Thyroid gland (tissue), 4 donors: ENCODE measurements at regions not wholly inside any gene's neighbourhood (a gene's known extent, or its start where the extent isn't known, plus 50 kb on each side); places are given as distances from the start of the nearest gene placed in this dataset.

Experiments
- DNase-seq, 2 donors: peaks; one replicate each; pipeline ENCODE4 v3.0.0-alpha.2; 2019
- H3K27ac ChIP-seq, 3 donors: fragments of 200-600 bp; sonication (generic); 1 replicate in 2 of 3; 2 replicates in 1 of 3; pipeline ENCODE4 v1.5.1; 2016 to 2019; ENCODE audit warnings: mild to moderate bottlenecking in 1 of 3, moderate library complexity in 1 of 3
- H3K27me3 ChIP-seq: fragments of 200-600 bp; sonication (generic); one replicate; pipeline ENCODE4 v1.5.1; 2019
- H3K36me3 ChIP-seq, 2 donors: fragments of 200-600 bp; sonication (generic); one replicate each; pipeline ENCODE4 v1.5.1; 2016 to 2019
- H3K4me1 ChIP-seq, 2 donors: fragments of 200-600 bp; sonication (generic); one replicate each; pipeline ENCODE4 v1.5.1; 2017 to 2019
- H3K4me3 ChIP-seq, 3 donors: fragments of 200-600 bp; sonication (generic); replicated peaks in 1 of 3; 1 replicate in 2 of 3; 2 replicates in 1 of 3; pipeline ENCODE4 v1.5.1; 2016; ENCODE audit warnings: mild to moderate bottlenecking in 1 of 3
- H3K9me3 ChIP-seq: fragments of 200-600 bp; sonication (generic); one replicate; pipeline ENCODE4 v1.5.1; 2017
- POLR2A ChIP-seq, 2 donors: fragments of 450-650 bp; IDR thresholded peaks; one replicate each; pipeline ENCODE4 v1.6.1; 2017; ENCODE audit warnings: antibody characterized with exemption in 2 of 2, mild to moderate bottlenecking in 2 of 2, moderate library complexity in 1 of 2
- WGBS, 2 donors: methylation state at CpG; one replicate each; pipeline ENCODE4 v1.1.5; 2017; 5-methylcytosine and 5-hydroxymethylcytosine counted together
- intact Hi-C: fragments of 100-400 bp; cut with DNase I; formaldehyde crosslinking; loops from one replicate; pipeline ENCODE4 v1.15.1; 2023
- TF ChIP-seq, protein P1 (sequence below), 6 experiments: fragments of 200-600 bp in 3 of 6; fragments of 450-650 bp in 3 of 6; sonication (generic) in 3 of 6; IDR thresholded peaks; one replicate each; pipeline ENCODE4 v1.5.1; 2016 to 2019; ENCODE audit warnings: antibody characterized with exemption in 6 of 6, mild to moderate bottlenecking in 2 of 6, inconsistent platforms in 1 of 6, moderate library complexity in 1 of 6

GRCh38 chr21:18058731-18059398, 185.8 kb upstream of the CHODL start:
- no peaks in the 10 kb centered on the region for H3K27me3 ChIP-seq
- H3K4me1 ChIP-seq: no peaks in the 10 kb centered on the region
- intact Hi-C loops: no loop called here
- no peaks in the 10 kb centered on the region for H3K36me3 ChIP-seq
- DNase-seq: no peak
- no peak overlapping the region for H3K4me3 ChIP-seq
- 85 to 92% methylated on average over 3 of the region's 3 CpGs for WGBS, 2 donors
- H3K27ac ChIP-seq: no peak overlapping the region
- H3K9me3 ChIP-seq: no peaks in the 10 kb centered on the region
- no peak for TF ChIP-seq POLR2A (IDR thresholded peaks at IDR 0.05)
- TF ChIP-seq, protein P1, sequence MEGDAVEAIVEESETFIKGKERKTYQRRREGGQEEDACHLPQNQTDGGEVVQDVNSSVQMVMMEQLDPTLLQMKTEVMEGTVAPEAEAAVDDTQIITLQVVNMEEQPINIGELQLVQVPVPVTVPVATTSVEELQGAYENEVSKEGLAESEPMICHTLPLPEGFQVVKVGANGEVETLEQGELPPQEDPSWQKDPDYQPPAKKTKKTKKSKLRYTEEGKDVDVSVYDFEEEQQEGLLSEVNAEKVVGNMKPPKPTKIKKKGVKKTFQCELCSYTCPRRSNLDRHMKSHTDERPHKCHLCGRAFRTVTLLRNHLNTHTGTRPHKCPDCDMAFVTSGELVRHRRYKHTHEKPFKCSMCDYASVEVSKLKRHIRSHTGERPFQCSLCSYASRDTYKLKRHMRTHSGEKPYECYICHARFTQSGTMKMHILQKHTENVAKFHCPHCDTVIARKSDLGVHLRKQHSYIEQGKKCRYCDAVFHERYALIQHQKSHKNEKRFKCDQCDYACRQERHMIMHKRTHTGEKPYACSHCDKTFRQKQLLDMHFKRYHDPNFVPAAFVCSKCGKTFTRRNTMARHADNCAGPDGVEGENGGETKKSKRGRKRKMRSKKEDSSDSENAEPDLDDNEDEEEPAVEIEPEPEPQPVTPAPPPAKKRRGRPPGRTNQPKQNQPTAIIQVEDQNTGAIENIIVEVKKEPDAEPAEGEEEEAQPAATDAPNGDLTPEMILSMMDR (IDR thresholded peaks at IDR 0.05): no peak

GRCh38 chr21:18053151-18053550, 191.5 kb upstream of the CHODL start:
- H3K36me3 ChIP-seq: no peaks in the 10 kb centered on the region
- 79 to 81% methylated on average over 1 of the region's 1 CpG for WGBS, 2 donors
- H3K4me3 ChIP-seq: no peak overlapping the region
- no peaks in the 10 kb centered on the region for H3K27me3 ChIP-seq
- no peak overlapping the region for H3K27ac ChIP-seq
- no peak for DNase-seq
- H3K9me3 ChIP-seq: no peaks in the 10 kb centered on the region
- no peaks in the 10 kb centered on the region for H3K4me1 ChIP-seq
- TF ChIP-seq POLR2A (IDR thresholded peaks at IDR 0.05): no peak
- TF ChIP-seq, protein P1 (IDR thresholded peaks at IDR 0.05): no peak
- intact Hi-C loops: no loop called here

DNA sequence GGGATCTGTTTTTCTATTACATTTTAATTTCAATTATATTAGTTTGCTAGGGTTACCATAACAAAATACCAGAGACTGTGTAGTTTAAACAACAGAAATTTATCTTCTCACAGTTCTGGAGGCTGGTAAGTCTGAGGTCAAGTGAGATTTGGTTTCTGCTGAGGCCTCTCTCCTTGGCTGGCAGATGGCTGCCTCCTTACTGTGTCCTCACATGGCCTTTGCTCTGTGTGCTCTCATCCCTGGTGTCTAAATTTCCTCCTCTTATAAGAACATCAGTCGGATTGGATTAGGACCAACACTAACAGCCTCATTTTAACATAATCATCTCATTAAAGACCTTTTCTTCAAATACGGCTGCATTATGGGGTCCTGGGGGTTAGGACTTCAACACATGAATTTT, 195.2 kb upstream of the CHODL start:
- intact Hi-C loops: no loop called here
- TF ChIP-seq POLR2A (IDR thresholded peaks at IDR 0.05): no peak
- TF ChIP-seq, protein P1 (IDR thresholded peaks at IDR 0.05): no peak
- no peak for DNase-seq
- Histone ChIP-seq H3K4me1 (no peaks in the 10 kb centered on the region), H3K36me3 (no peaks in the 10 kb centered on the region), H3K9me3 (no peaks in the 10 kb centered on the region), H3K4me3 (no peak overlapping the region), H3K27ac (no peak overlapping the region), H3K27me3 (no peaks in the 10 kb centered on the region)
- WGBS, 2 donors: 73 to 79% methylated on average over 2 of the region's 2 CpGs

GRCh38 chr21:18041012-18041411, 203.6 kb upstream of the CHODL start:
- intact Hi-C loops: no loop called here
- no peaks in the 10 kb centered on the region for H3K4me1 ChIP-seq
- no peaks in the 10 kb centered on the region for H3K36me3 ChIP-seq
- H3K9me3 ChIP-seq: no peaks in the 10 kb centered on the region
- no peak overlapping the region for H3K4me3 ChIP-seq
- H3K27me3 ChIP-seq: no peaks in the 10 kb centered on the region
- TF ChIP-seq, protein P1 (IDR thresholded peaks at IDR 0.05): peak in 1 of 6 experiments; percentile 18
- no peak for TF ChIP-seq POLR2A (IDR thresholded peaks at IDR 0.05)
- no peak for DNase-seq
- H3K27ac ChIP-seq: no peak overlapping the region
- 14 to 17% methylated on average over 3 of the region's 3 CpGs for WGBS, 2 donors

GRCh38 chr21:18030248-18030647, 211.1 kb upstream of the C21orf91 start:
- intact Hi-C loops: no loop called here
- Histone ChIP-seq H3K27me3 (no peaks in the 10 kb centered on the region), H3K4me3 (no peak overlapping the region), H3K9me3 (no peaks in the 10 kb centered on the region), H3K36me3 (no peaks in the 10 kb centered on the region), H3K4me1 (no peaks in the 10 kb centered on the region), H3K27ac (no peak overlapping the region)
- 75 to 89% methylated on average over 4 of the region's 4 CpGs for WGBS, 2 donors
- no peak for DNase-seq
- TF ChIP-seq POLR2A (IDR thresholded peaks at IDR 0.05): no peak
- TF ChIP-seq, protein P1 (IDR thresholded peaks at IDR 0.05): no peak
